H1 (cell line): ENCODE measurements at regions not wholly inside any gene's neighbourhood (a gene's known extent, or its start where the extent isn't known, plus 50 kb on each side); places are given as distances from the start of the nearest gene placed in this dataset.

ENCODE experiments used
- CTCF ChIA-PET: fragments of 300-600 bp; sonication (Branson Sonifier 250); formaldehyde crosslinking; loops from one replicate; lab custom pipeline; 2021; ENCODE audit not compliant: partially characterized antibody; lab: Charles Lee
- POLR2A ChIA-PET: fragments of 300-600 bp; sonication (Branson Sonifier 250); formaldehyde crosslinking; loops from one replicate; lab custom pipeline; 2021; ENCODE audit warnings: inconsistent platforms; ENCODE audit not compliant: partially characterized antibody; lab: Charles Lee
- DNase-seq, 2 experiments: peaks; one replicate each; pipeline versions ENCODE4 v3.0.0 to v3.0.0-alpha.2; 2010 to 2022; ENCODE audit warnings: low spot score in 2 of 2, low read depth in 1 of 2, mixed read lengths in 1 of 2
- FAIRE-seq: peaks from 2 replicates; lab custom pipeline; 2011; peaks lifted over from hg19 to GRCh38; lab: Jason Lieb, UNC
- H2AFZ ChIP-seq: 2 replicates; pipeline ENCODE4 v1.8.1; 2012; ENCODE audit warnings: low read length, inconsistent platforms
- H2AK5ac ChIP-seq: 2 replicates; pipeline ENCODE4 v1.6.1; 2013; ENCODE audit warnings: low read depth, low read length
- H2BK120ac ChIP-seq: replicated peaks from 2 replicates; pipeline ENCODE3; 2013; ENCODE audit warnings: low read depth, low read length, inconsistent platforms
- H2BK12ac ChIP-seq: 2 replicates; pipeline ENCODE4 v1.6.1; 2013; ENCODE audit warnings: low read depth, low read length
- H2BK15ac ChIP-seq: 2 replicates; pipeline ENCODE4 v1.6.1; 2013; ENCODE audit warnings: low read length
- H2BK20ac ChIP-seq: 2 replicates; pipeline ENCODE4 v1.6.1; 2013; ENCODE audit warnings: low read length
- H2BK5ac ChIP-seq: 2 replicates; pipeline ENCODE4 v1.6.1; 2013; ENCODE audit warnings: low read depth, low read length
- H3K14ac ChIP-seq: 2 replicates; pipeline ENCODE4 v1.6.1; 2013; ENCODE audit warnings: inconsistent platforms; ENCODE audit not compliant: insufficient read length
- H3K18ac ChIP-seq: 2 replicates; pipeline ENCODE4 v1.6.1; 2013; ENCODE audit warnings: low read length; ENCODE audit errors: extremely low read depth
- H3K23ac ChIP-seq: 2 replicates; pipeline ENCODE4 v1.6.1; 2013; ENCODE audit warnings: inconsistent platforms; ENCODE audit not compliant: insufficient read length
- H3K23me2 ChIP-seq: 2 replicates; pipeline ENCODE4 v1.6.1; 2013; ENCODE audit warnings: low read depth, low read length
- H3K27ac ChIP-seq: 2 replicates; pipeline ENCODE4 v1.6.1; 2011; ENCODE audit warnings: low read depth, low read length, inconsistent platforms
- H3K27me3 ChIP-seq, 4 experiments: replicated peaks in 1 of 4; 1 replicate in 1 of 4; 2 replicates in 3 of 4; pipeline versions ENCODE4 v1.6.1 to v1.8.1; 2011 to 2013; ENCODE audit warnings: low read length in 3 of 4, mild to moderate bottlenecking in 3 of 4, inconsistent platforms in 2 of 4, mixed read lengths in 2 of 4, moderate library complexity in 1 of 4; ENCODE audit not compliant: control insufficient read depth in 3 of 4, insufficient read depth in 3 of 4; ENCODE audit errors: extremely low read depth in 1 of 4
- H3K36me3 ChIP-seq, 4 experiments: 2 replicates each; pipeline versions ENCODE4 v1.6.1 to v1.8.1; 2011 to 2013; ENCODE audit warnings: mild to moderate bottlenecking in 4 of 4, low read length in 3 of 4, moderate library complexity in 2 of 4, control low read depth in 1 of 4, inconsistent platforms in 1 of 4; ENCODE audit not compliant: insufficient read depth in 4 of 4, control insufficient read depth in 2 of 4
- H3K4ac ChIP-seq: replicated peaks from 2 replicates; pipeline ENCODE3; 2013; ENCODE audit warnings: low read length, low read depth, mixed read lengths, inconsistent platforms; ENCODE audit not compliant: insufficient read length
- H3K4me1 ChIP-seq, 4 experiments: replicated peaks in 1 of 4; 1 replicate in 1 of 4; 2 replicates in 3 of 4; pipeline versions ENCODE4 v1.6.1 to v1.8.1; 2011 to 2013; ENCODE audit warnings: low read length in 3 of 4, inconsistent platforms in 2 of 4, mixed read lengths in 1 of 4; ENCODE audit not compliant: insufficient read depth in 4 of 4, control insufficient read depth in 3 of 4
- H3K4me2 ChIP-seq, 2 experiments: 2 replicates each; pipeline versions ENCODE4 v1.6.1 to v1.8.1; 2011 to 2013; ENCODE audit warnings: low read depth in 2 of 2, low read length in 2 of 2, control low read depth in 1 of 2, inconsistent platforms in 1 of 2, mild to moderate bottlenecking in 1 of 2; ENCODE audit not compliant: insufficient read depth in 1 of 2
- H3K4me3 ChIP-seq, 4 experiments: fragments of 200-600, 300-600 bp in 1 of 4; sonication (generic), shearing (Covaris generic), sonication (Bioruptor Twin) in 1 of 4; 2 replicates each; pipeline versions ENCODE4 v1.5.1 to v1.8.1; 2011 to 2016; ENCODE audit warnings: low read length in 4 of 4, low read depth in 3 of 4, control low read depth in 2 of 4, inconsistent platforms in 2 of 4, mild to moderate bottlenecking in 2 of 4, mixed read lengths in 1 of 4, moderate library complexity in 1 of 4; ENCODE audit not compliant: insufficient read depth in 2 of 4; ENCODE audit errors: extremely low read depth in 1 of 4
- H3K56ac ChIP-seq: replicated peaks from 2 replicates; pipeline ENCODE3; 2013; ENCODE audit warnings: low read depth, mild to moderate bottlenecking, mixed read lengths, low read length, inconsistent platforms; ENCODE audit not compliant: insufficient read length
- H3K79me1 ChIP-seq: 2 replicates; pipeline ENCODE4 v1.6.1; 2013; ENCODE audit warnings: low read depth, low read length, control low read depth
- H3K79me2 ChIP-seq, 2 experiments: 2 replicates each; pipeline versions ENCODE4 v1.6.1 to v1.8.1; 2012 to 2013; ENCODE audit warnings: low read length in 2 of 2, mild to moderate bottlenecking in 2 of 2, inconsistent platforms in 1 of 2; ENCODE audit not compliant: insufficient read depth in 2 of 2, control insufficient read depth in 1 of 2
- H3K9ac ChIP-seq, 4 experiments: replicated peaks in 1 of 4; 1 replicate in 1 of 4; 2 replicates in 3 of 4; pipeline versions ENCODE4 v1.6.1 to v1.8.1; 2011 to 2013; ENCODE audit warnings: low read depth in 3 of 4, low read length in 3 of 4, control low read depth in 2 of 4, mild to moderate bottlenecking in 2 of 4, moderate library complexity in 2 of 4, inconsistent platforms in 1 of 4; ENCODE audit errors: extremely low read depth in 1 of 4
- H3K9me3 ChIP-seq, 2 experiments: 2 replicates each; pipeline versions ENCODE4 v1.6.1 to v1.8.1; 2012 to 2013; ENCODE audit warnings: mild to moderate bottlenecking in 2 of 2, moderate library complexity in 2 of 2, control low read depth in 1 of 2, inconsistent platforms in 1 of 2, low read depth in 1 of 2, low read length in 1 of 2, mixed read lengths in 1 of 2; ENCODE audit not compliant: insufficient read depth in 2 of 2
- H4K20me1 ChIP-seq, 2 experiments: replicated peaks in 1 of 2; 2 replicates each; pipeline versions ENCODE3 to v1.8.1; 2011 to 2013; ENCODE audit warnings: inconsistent platforms in 2 of 2, low read length in 2 of 2, mild to moderate bottlenecking in 1 of 2; ENCODE audit not compliant: insufficient read depth in 2 of 2, control insufficient read depth in 1 of 2
- H4K5ac ChIP-seq: 2 replicates; pipeline ENCODE4 v1.6.1; 2013; ENCODE audit warnings: low read length, low read depth, mixed read lengths, inconsistent platforms; ENCODE audit not compliant: insufficient read length
- H4K8ac ChIP-seq: 2 replicates; pipeline ENCODE4 v1.8.0; 2013; ENCODE audit warnings: mild to moderate bottlenecking, moderate library complexity, low read length, inconsistent platforms; ENCODE audit not compliant: insufficient read depth; ENCODE audit errors: extremely low read depth
- H4K91ac ChIP-seq: replicated peaks from 2 replicates; pipeline ENCODE3; 2013; ENCODE audit warnings: low read length, mixed read lengths, inconsistent platforms; ENCODE audit not compliant: insufficient read length
- NRF1 ChIP-seq: IDR thresholded peaks from 2 replicates; pipeline ENCODE4 v1.6.1; 2011; ENCODE audit warnings: mild to moderate bottlenecking, low read depth, low read length, improper control_type of control experiment
- RAD21 ChIP-seq, 2 experiments: IDR thresholded peaks in 1 of 2; conservative IDR thresholded peaks in 1 of 2; 2 replicates each; pipeline ENCODE4 v1.6.1; 2011; ENCODE audit warnings: low read depth in 2 of 2, low read length in 2 of 2, improper control_type of control experiment in 1 of 2, inconsistent platforms in 1 of 2, mild to moderate bottlenecking in 1 of 2, moderate library complexity in 1 of 2
- WGBS, 2 experiments: shearing (Covaris generic) in 1 of 2; methylation state at CpG; one replicate each; pipeline versions ENCODE4 v1.1.6 to v1.1.7; 2013 to 2015; ENCODE audit warnings: low lambda C conversion rate in 2 of 2, mixed read lengths in 2 of 2, inconsistent platforms in 1 of 2, low coverage in 1 of 2, missing lambda C conversion rate in 1 of 2; ENCODE audit not compliant: insufficient replicate concordance in 2 of 2, insufficient coverage in 1 of 2, insufficient read length in 1 of 2; ENCODE audit errors: extremely low coverage in 1 of 2, missing lambda C conversion rate in 1 of 2; 5-methylcytosine and 5-hydroxymethylcytosine counted together

- CTCF ChIA-PET, result no interaction called here
- WGBS, 2 experiments, result 57% methylated on average over 3 of the region's 3 CpGs; no CpG with 5 or more reads in 1 of the 2 experiments
- no peak for TF ChIP-seq NRF1
- no peak for TF ChIP-seq RAD21 (IDR thresholded peaks at IDR 0.05 in 1 of 2, conservative IDR thresholded peaks at IDR 0.05 in 1 of 2; ENCODE audit: low read depth in 2 of 2, low read length in 2 of 2)
Observed at GRCh38 chr13:80957019-80957655, 616.2 kb upstream of the SPRY2 start.

More at GRCh38 chr13:80957019-80957655, 616.2 kb upstream of the SPRY2 start:
- POLR2A ChIA-PET, result no interaction called here
- no peaks in the 10 kb centered on the region for H3K27me3 ChIP-seq
- H3K9me3 ChIP-seq, result no peaks in the 10 kb centered on the region
- H2BK15ac ChIP-seq, result no peak overlapping the region
- H3K14ac ChIP-seq, result no peak overlapping the region
- no peak overlapping the region for H2AK5ac ChIP-seq
- H2BK120ac ChIP-seq, result no peak overlapping the region
- H3K4me1 ChIP-seq, result no peaks in the 10 kb centered on the region
- FAIRE-seq, result no peak
- no peaks in the 10 kb centered on the region for H3K23me2 ChIP-seq
- H4K91ac ChIP-seq, result no peak overlapping the region
- no peak for DNase-seq
- H3K9ac ChIP-seq, result no peak overlapping the region
- H3K23ac ChIP-seq, result no peak overlapping the region
- H3K4ac ChIP-seq, result no peak overlapping the region
- no peaks in the 10 kb centered on the region for H3K79me1 ChIP-seq
- no peak overlapping the region for H2BK5ac ChIP-seq
- no peak overlapping the region for H3K27ac ChIP-seq
- H4K20me1 ChIP-seq, result no peaks in the 10 kb centered on the region
- H3K36me3 ChIP-seq, result no peaks in the 10 kb centered on the region
- no peak overlapping the region for H3K18ac ChIP-seq
- no peak overlapping the region for H3K4me3 ChIP-seq
- H3K79me2 ChIP-seq, result no peaks in the 10 kb centered on the region
- H3K4me2 ChIP-seq, result no peak overlapping the region
- no peak overlapping the region for H2BK12ac ChIP-seq
- no peak overlapping the region for H2AFZ ChIP-seq
- H4K8ac ChIP-seq, result no peak overlapping the region
- no peak overlapping the region for H4K5ac ChIP-seq
- no peak overlapping the region for H2BK20ac ChIP-seq
- H3K56ac ChIP-seq, result no peak overlapping the region
